DMS53 treated with DMSO at 0.1 percent for 48 hours (cell line): ENCODE measurements at regions not wholly inside any gene's neighbourhood (a gene's known extent, or its start where the extent isn't known, plus 50 kb on each side); places are given as distances from the start of the nearest gene placed in this dataset.

Experiments used
- DNase-seq: peaks from one replicate; lab custom pipeline; 2025; ENCODE audit not compliant: unreplicated experiment; lab: John Stamatoyannopoulos, UW

DNA sequence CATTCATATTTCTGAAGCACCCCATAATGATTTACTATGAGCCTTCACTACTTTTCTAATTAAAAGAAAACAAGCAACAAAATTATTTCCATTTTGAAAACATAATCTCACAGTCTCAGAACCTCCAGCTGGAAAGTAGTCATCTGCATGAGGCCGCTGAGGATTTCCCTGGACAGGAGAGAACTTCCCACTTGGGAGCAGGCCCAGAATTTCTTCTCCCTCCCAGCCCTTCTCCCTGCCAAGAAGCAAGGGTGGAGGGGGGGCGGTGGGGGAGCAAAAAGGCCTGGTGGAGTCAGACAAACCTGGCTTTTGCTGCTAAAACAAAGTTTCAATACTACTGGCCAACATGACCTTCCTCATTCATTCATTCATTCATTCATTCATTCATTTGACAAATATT, 167.3 kb downstream of the PJA1 start:
- no peak for DNase-seq

DNA sequence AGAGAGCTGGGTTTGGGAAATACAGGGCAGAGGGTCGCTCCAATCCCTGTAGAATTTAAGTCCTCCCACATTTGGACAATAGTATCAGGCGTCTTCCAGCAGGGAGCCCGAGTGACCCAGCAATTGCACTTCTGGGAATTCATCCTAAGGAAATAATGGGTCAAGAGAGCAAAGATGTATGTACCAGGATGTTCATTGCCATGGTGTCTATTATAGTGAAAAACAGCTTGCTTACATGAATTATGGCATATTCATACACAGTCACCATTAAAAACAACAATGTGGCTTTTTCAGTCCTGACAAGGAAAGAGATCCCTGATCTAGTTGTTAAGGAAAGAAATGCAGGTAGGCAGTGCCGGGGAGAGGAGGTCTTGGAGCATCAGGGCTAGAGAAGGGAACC, 167.7 kb downstream of the PJA1 start:
- DNase-seq, result no peak

DNA sequence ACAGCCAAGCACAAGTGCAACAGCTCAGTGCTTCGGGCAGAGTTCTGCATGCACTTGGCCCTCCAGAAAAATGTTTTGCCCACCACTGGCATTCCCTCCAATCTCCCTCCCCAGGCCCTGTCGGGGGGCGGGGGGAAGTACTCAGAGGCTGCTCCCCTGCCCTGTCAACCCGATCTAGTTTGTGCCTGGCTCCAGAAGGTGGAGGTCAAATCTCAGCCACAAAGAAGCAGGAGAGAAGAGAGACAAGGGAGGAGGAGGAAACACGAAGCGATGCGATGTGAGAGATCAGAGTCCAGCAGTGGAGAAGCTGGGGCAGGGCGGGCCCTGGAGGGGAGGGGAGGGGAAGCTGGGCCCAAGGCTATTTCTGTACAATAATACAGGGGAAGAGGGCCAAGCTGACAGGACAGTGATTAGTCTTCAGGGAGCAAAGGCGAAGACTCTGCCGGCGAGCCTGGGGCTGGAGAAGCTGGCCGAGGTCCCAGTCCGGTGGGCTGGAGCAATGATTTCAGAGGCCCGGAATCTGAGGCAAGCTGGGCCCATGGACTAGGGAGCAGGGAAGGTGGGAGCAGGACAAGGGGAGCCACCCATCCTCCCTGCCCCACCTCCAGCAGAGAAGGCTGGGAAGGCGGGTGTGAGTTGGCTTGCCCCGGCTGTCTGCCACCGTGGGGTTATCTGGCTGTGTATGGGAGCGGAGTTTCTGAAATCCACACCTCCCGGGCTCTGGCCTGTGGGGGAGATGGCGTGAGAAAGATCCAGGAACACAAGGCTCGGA, 167.1 kb downstream of the EFNB1 start:
- no peak for DNase-seq

DNA sequence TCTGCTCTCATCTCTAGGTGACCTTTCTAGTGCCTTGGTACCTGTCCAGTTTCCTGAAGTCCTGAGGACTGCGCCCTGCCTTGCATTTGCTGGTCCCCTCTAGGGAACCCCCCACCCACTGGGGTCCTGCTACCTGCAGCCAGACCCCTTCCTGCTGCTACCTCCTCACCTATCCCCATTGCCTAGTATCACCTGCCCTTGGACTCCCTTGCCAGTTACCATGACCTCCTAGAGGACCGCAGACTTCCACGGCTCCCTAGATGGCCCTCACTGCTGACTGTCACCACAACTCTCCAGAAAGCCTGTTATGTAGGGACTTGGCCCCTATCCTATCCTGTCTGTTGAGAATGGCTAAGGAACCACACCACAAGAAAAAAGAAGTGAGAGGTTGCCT, 166.6 kb downstream of the EFNB1 start:
- no peak for DNase-seq

DNA sequence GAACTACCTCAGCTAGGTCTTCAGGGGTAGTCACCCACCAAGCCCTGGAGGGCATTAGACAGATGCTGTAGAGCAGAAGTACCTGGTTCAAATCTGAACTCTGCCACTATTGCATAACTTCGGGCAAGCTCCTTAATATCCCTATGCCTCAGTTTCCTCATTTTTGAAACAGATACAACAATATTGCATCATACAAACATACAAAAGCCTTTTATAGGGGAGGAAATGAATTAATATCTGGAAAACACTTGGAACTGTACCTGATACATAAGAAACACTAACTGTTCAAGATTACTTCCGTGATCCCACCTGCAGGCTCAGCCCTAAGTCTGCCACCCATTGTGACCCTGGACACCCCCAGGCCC, 166.1 kb downstream of the EFNB1 start:
- no peak for DNase-seq

DNA sequence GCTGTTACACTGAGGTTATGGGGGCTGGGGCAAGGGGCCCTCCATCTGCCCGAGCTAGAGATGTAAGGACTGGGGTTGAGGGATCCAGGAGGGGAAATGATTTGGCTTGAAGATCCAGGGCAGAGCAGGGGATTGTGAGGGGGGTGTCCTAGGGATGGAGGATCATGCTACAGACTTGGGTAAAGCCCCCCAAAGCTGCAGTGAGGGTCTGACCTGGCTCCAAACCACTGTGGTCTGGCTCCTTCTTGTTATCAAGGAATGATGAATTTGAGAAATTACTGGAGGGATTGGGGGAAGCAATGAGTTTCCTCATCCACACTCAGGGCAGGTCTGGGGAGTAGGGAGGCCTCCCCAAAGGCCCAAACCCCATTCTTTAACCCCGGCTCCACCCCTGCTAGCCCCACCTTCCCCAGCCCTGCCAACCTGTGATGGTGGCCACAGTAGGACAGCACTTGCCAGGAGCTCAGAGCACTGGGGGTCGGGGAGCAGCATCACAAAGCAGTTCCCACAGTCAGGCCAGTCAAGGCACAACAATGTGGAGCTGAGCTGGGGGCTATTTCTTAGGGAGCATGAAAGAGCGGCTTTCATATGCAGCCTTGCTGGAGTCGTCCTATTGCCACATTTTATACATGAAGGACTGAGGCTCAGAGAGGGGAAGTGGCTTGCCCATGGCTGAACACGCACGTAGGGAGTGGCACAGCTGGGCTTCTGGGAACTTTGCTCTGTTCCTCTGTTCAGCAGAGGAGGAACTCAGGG, 165.5 kb downstream of the EFNB1 start:
- DNase-seq, result no peak

DNA sequence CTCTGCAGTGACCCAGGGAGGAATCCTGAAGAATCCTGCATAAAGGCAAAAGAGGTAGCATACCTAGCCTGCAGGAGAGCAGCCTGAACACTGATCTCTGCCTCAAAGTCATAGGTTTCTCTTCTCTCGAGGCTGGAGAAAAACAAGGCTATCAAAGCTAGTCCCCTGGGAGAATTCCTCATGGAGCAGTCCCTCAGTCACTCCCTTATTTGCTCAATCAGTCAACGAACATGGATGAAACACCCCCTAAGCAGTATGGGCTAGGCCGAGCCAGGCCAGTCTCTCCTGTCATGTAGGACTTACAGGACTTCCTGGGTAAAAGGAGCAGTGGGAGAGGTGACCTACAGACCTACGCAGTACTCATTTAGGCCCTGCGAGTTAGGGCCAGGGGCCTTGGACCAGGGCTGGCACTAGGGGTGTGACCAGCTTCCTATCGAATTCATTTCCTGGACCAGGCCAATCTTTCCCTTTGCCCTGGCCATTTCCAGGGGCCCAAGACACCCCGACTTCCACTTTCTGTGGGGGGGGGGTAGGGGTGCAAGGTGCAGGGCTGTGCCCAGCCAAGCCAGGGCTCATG, 164.1 kb downstream of the EFNB1 start:
- DNase-seq, result no peak

DNA sequence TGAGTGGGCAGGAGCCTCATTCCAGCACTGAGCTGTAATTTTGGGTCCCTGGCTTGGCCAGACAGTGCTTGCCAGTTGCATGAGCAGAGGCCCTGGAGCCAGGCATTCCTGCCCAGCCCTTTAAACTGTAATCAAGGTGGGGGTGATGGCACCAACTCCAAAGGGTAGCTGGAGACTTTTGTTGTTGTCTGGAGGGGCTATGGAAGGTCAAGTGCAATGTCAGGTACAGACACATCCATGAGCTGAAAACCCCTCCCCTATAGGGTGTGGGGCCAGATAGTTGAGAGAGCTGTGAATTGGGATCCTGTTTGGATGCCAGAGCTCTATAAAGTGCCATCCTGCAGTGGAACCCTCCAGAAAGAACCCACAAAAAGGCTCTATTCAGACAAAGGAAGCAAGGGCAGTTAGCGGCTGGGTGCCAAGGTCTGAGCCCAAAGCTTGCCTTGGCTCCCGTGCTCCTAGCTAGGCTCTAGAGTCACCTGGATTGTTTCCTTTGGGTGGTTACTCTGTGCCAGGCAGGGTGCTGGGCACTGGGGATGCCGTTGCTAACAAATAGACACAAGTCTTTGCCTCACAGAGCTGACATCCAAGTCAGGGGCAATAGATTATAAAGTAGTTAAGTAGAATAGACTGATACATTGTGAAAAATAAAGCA, 163.0 kb downstream of the EFNB1 start:
- DNase-seq, result no peak

DNA sequence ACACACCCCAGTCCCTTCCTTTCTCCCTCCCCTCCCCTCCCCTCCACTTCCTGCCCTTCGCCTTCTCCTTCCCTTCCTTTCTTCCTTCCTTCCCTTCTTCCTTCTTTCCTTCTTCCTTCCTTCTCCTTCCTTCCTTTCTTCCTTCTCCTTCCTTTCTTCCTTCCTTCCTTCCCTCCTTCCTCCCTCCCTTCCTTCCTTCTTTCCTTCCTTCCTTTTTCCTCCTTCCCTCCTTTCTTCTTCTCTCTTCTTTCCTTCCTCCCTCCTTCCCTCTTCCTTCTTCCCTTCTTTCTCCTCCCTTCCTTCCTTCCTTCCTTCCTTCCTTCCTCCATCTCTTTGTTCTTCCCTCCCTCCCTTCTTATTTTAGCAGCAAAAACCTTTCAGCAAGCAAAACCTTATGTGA, 162.1 kb downstream of the EFNB1 start:
- no peak for DNase-seq

DNA sequence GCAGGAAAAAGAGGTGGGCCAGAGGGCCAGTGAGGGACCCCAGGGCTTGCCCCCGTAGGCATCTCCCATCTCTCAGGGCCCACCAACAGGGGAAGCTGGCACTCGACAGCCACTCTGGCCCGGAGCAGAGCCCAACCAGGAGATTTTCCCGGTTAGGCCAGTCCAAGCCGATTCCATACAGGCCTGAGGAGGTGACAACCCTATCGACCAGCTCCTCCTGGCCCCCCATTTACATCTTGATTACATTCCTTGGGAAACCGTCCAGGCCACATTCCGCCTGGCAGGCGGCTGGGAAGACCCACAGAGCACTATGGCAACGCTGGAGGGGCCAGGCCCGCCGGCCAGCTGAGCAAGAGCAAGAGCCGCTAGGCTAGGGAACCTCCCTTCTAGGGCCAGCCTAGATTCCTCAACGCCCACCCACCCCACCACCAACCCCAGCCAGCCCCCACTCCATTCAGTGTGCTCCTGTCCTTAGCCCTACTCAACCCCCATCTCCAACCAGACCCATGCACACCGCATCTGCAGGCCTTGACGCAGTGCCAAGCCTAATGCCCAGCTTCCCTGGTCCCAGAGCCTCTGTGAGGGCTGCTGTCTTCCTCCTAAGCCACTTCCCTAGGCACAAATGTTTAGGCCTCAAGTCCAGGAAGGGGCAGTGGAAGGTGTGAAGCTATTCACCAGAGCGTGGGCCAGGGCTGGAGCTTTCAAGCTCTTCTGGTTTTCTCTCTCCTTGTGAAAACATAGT, 161.2 kb downstream of the EFNB1 start:
- peak; percentile 5 for DNase-seq

DNA sequence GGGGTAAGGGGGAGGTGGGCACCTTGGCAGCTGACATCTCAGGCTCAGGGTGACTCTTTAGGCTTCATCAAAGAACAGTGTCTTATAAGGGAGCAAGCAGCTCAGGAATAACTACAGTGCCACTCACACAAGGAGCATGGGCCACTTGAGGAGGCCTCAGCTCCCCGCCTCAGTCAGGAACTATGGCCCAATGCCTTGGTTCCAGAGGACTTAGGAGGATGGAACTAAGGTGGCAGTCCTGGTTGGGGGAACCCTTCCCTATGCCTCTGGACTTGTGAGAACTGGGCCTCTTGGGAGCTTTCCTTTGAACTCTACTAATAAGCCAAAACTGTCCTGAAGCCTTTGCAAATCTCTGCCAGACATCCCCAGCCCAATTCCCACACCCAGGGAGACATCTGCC, 160.6 kb downstream of the EFNB1 start:
- DNase-seq, result no peak

DNA sequence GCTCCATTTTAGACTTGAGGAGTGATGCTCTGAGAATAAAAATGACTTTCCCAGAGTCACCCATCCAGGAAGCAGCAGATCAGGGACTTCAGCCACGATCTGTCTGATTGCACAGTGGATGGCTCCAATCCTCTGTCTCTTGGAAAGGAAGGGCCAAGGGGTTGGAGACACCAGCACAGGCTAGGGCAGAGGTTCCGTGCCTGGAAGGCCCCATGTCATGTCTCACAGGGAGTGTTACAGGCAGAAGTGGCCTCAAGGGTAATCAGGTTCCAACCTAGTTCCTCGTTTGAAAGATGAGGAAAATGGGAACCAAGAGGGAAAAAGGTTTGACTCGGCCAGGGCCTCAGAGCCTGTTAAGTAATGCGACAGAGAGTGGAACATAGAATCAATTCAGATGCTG, 160.0 kb downstream of the EFNB1 start:
- no peak for DNase-seq

DNA sequence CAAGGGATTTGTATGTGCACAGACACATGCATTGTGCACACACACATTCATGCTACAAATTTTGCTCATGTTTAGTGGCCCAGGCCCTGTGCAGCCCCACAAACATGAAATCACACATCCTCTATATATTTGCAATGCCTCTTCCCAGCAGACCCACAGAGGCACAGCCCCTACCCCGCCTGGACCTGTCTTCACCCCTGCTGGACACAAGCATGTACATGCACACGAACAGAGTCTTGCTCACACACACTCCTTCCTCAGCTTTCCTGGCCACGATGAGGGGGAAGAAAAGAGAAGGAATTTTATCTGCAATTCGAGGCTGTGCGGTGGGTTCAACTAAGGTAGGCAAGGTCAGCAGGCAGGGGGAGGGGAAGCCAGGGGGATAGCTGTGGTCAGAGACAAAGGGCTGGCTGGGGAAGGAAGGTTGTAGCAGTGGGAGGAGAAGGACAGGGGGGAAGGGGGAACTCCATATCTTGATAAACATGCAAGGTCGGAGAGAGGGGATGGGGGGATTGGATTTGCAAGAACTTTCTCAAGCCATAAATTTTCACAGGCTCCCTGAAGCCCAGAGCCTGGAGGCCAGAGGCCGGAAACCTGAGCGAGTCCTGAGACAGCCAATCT, 156.4 kb downstream of the EFNB1 start:
- DNase-seq, result no peak

DNA sequence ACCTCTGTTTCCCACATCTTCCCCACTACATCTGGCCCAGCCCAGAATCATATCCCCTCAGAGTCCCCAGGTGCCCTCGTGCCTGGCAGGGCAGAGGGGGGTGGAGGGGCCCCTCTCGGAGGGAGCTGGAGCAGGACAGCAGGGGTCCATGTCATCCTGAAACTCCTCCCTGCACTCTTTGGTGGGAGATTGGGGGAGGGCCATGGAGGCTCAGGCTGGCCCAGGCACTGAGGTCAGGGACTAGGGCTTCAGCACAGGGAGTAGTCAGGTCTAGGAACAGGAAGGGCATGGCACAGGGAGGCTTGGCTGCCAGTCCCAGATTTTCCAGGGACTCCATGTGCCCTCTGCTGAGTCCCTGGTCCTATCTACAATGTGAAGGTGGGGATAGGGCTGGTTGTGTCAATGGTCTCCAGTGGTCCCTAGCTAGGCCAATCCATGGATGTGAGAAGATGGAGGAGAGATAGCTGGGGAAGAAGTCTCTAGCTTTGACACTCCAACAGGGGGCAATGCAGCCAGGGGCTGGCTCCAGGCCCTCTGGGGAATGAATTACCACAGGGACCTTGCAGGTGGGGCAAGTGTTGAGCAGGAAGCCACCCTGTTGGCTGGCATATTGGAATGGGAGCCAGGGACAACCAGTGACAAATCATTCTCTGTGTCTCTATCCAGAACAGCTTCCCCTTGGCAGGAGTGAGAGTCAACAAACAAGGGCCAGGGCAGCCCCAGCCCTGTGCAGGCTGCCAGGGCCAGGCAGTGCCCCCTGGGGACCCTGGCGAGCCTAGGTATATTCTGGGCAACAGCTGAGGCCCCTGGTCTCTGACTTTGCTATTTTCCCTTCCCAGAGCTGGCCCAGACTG, 154.4 kb downstream of the EFNB1 start:
- no peak for DNase-seq

DNA sequence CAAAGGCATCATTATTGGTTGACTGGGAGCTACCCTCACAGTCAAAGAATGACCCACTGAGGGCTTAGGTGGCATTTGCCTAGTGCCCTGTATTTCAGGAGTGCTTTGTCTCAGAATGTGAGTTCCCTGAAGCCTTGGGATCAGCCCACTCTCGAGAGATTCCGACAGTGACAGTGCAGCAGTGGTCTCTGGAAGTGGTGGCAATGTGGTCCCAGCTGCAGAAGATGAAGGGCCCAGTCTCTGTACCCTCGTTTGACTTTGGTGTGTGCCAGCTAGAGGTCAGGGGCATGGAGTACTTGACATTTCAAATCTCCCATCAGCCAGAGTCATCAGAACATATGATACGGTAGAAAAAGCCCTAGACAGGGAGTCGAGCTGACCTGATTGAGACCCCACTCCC, 153.7 kb downstream of the EFNB1 start:
- no peak for DNase-seq

DNA sequence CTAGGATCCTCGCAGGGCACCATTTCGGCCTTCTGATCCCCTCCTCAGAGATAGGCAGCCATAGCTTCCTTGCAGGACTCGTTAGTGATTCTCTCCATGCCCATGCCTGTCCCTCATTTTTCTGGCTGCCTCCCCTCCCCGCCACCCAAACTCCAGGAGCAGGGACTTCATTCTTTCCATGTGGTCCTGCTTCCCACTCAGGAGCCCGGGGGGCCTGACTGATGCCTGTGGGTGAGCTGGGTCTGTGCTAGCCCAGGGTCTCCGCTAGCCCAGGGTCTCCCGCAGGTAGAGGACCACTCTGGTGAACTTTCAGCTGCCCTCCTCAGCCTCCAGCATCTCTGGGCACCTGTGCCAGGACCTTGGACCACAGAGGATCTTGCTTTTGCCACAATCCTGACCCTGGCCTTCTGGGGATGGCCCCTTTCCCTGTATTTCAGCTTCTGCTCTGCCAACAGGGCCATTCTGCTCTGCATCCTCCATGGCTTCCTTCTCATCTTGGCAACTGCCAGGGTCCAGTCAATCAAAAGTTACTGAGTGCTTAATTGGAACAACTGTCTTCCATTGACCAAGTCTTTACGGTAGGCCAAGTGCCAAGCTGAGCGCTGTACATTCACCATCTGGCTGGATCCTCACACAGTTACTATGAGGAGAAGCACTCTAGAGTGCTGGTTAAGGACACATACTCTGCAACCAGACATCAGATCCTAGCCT, 152.2 kb downstream of the EFNB1 start:
- no peak for DNase-seq

DNA sequence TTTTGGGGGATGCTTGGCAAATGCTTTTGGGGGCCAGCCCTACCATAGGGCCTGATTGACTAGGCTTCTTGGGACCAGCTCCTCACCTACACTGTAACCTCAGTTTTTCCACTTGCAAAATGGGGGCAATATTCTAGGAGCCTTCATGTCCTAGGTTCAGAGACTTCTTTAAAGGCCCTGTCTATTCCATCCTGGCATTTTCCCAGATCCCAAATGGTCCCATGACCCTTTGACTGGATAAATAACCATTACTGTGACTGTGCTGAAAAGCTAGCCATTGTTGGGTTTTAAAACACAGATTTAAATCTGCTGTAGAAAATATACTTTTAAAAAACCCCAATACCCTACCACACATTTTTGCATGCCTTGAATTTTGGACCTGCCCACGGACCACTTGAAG, 149.8 kb downstream of the EFNB1 start:
- no peak for DNase-seq

DNA sequence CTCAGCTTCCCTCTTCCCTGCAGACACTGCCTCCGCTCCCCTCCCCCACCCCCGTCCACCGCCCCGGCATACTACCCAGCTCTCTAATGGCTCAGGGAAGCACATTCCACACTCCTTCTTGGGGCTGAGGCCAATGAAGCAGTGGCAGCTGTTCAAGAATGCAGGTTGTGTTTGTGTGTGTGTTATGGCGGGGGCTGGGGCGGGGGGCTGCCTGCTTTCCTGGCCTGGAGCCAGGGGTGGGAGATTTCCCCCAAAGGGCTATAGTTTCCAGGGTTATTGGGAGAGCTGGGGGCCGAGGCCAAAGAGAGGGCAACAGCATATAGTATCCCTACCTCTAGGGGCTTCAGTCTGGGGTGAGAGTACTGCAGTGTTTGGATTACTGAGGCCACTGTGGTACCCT, 149.4 kb downstream of the EFNB1 start:
- no peak for DNase-seq

DNA sequence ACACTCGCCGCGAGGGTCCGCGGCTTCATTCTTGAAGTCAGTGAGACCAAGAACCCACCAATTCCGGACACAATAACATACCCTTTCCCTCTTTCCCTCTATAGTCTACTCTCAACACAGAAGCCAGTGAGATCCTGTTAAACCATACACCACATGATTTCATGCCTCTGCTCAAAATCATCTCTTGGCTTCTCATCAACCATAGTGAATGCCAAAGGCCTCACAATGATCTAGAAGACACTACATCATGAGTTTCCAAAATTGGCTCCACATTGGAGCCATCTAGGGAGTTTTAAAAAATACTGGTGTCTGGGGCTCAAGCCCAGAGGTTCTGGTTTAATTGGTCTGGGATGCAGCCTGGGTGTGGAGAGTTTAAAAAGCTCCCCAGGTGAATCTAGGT, 124.5 kb downstream of the EFNB1 start:
- DNase-seq, result no peak
